Muscle layer of colon (tissue), 2 donors: ENCODE measurements at regions not wholly inside any gene's neighbourhood (a gene's known extent, or its start where the extent isn't known, plus 50 kb on each side); places are given as distances from the start of the nearest gene placed in this dataset.

Experiments used
- H3K27ac ChIP-seq: one replicate; pipeline ENCODE4 v1.7.0; 2013; ENCODE audit warnings: low read depth, mild to moderate bottlenecking, low read length, moderate library complexity
- H3K27me3 ChIP-seq, 2 donors: one replicate each; pipeline ENCODE4 v1.7.0; 2013; ENCODE audit warnings: low read length in 2 of 2, mild to moderate bottlenecking in 2 of 2; ENCODE audit not compliant: insufficient read depth in 2 of 2, control insufficient read depth in 1 of 2
- H3K36me3 ChIP-seq: one replicate; pipeline ENCODE4 v1.7.0; 2013; ENCODE audit warnings: mild to moderate bottlenecking, low read length; ENCODE audit not compliant: insufficient read depth
- H3K4me1 ChIP-seq: one replicate; pipeline ENCODE4 v1.7.0; 2013; ENCODE audit warnings: mild to moderate bottlenecking, low read length; ENCODE audit not compliant: insufficient read depth
- H3K4me3 ChIP-seq, 2 donors: one replicate each; pipeline ENCODE4 v1.7.0; 2013; ENCODE audit warnings: low read length in 2 of 2, low read depth in 1 of 2, mild to moderate bottlenecking in 1 of 2, moderate library complexity in 1 of 2
- H3K9ac ChIP-seq: one replicate; pipeline ENCODE4 v1.7.0; 2013; ENCODE audit warnings: low read length
- H3K9me3 ChIP-seq: one replicate; pipeline ENCODE4 v1.7.0; 2013; ENCODE audit warnings: mild to moderate bottlenecking, low read length
- donor health status: abdominal sarcoma.
- donor health status: Adenocarcinoma of cecum.

- Histone ChIP-seq H3K9me3 (no peaks in the 10 kb centered on the region), H3K4me1 (no peaks in the 10 kb centered on the region), H3K36me3 (no peaks in the 10 kb centered on the region), H3K9ac (no peak overlapping the region), H3K27me3 (no peaks in the 10 kb centered on the region), H3K27ac (no peak overlapping the region), H3K4me3 (no peak overlapping the region)
Measured at GRCh38 chr12:67173258-67173657, 95.9 kb upstream of the CAND1 start.

GRCh38 chr12:67182551-67182950, 86.6 kb upstream of the CAND1 start:
- no peak overlapping the region for H3K4me3 ChIP-seq
- H3K9ac ChIP-seq = no peak overlapping the region
- no peak overlapping the region for H3K27ac ChIP-seq
- H3K36me3 ChIP-seq = no peaks in the 10 kb centered on the region
- no peaks in the 10 kb centered on the region for H3K27me3 ChIP-seq
- H3K9me3 ChIP-seq = no peaks in the 10 kb centered on the region
- H3K4me1 ChIP-seq = no peaks in the 10 kb centered on the region

- no peaks in the 10 kb centered on the region for H3K36me3 ChIP-seq
- no peak overlapping the region for H3K27ac ChIP-seq
- H3K4me1 ChIP-seq = no peaks in the 10 kb centered on the region
- no peaks in the 10 kb centered on the region for H3K9me3 ChIP-seq
- no peaks in the 10 kb centered on the region for H3K27me3 ChIP-seq
- no peak overlapping the region for H3K4me3 ChIP-seq
- no peak overlapping the region for H3K9ac ChIP-seq
Measured at GRCh38 chr12:67193704-67194103, 75.5 kb upstream of the CAND1 start.

- H3K27me3 ChIP-seq = no peaks in the 10 kb centered on the region
- no peak overlapping the region for H3K27ac ChIP-seq
- H3K4me3 ChIP-seq = no peak overlapping the region
- H3K36me3 ChIP-seq = no peaks in the 10 kb centered on the region
- H3K9me3 ChIP-seq = no peaks in the 10 kb centered on the region
- no peak overlapping the region for H3K9ac ChIP-seq
- no peaks in the 10 kb centered on the region for H3K4me1 ChIP-seq
Measured at GRCh38 chr12:67200386-67200785, 68.8 kb upstream of the CAND1 start.

- no peaks in the 10 kb centered on the region for H3K9me3 ChIP-seq
- H3K36me3 ChIP-seq = no peaks in the 10 kb centered on the region
Measured at GRCh38 chr12:67202011-67202677, 67.0 kb upstream of the CAND1 start.

GRCh38 chr12:67202678-67203012, 66.5 kb upstream of the CAND1 start:
- no peak overlapping the region for H3K27ac ChIP-seq
- no peak overlapping the region for H3K9ac ChIP-seq
- H3K36me3 ChIP-seq = no peaks in the 10 kb centered on the region
- no peaks in the 10 kb centered on the region for H3K9me3 ChIP-seq
- H3K4me1 ChIP-seq = no peaks in the 10 kb centered on the region
- H3K27me3 ChIP-seq = no peaks in the 10 kb centered on the region
- H3K4me3 ChIP-seq = no peak overlapping the region

More at GRCh38 chr12:67202011-67202677, 67.0 kb upstream of the CAND1 start:
- H3K4me1 ChIP-seq = no peaks in the 10 kb centered on the region
- no peak overlapping the region for H3K9ac ChIP-seq
- H3K4me3 ChIP-seq = no peak overlapping the region
- no peak overlapping the region for H3K27ac ChIP-seq
- no peaks in the 10 kb centered on the region for H3K27me3 ChIP-seq

GRCh38 chr12:67208281-67209067, 60.7 kb upstream of the CAND1 start:
- Histone ChIP-seq H3K36me3 (no peaks in the 10 kb centered on the region), H3K27me3 (no peaks in the 10 kb centered on the region), H3K4me3 (no peak overlapping the region)

GRCh38 chr12:67211029-67211428, 58.1 kb upstream of the CAND1 start:
- Histone ChIP-seq H3K36me3 (no peaks in the 10 kb centered on the region), H3K4me3 (no peak overlapping the region), H3K4me1 (no peaks in the 10 kb centered on the region), H3K27ac (no peak overlapping the region), H3K9me3 (no peaks in the 10 kb centered on the region), H3K27me3 (no peaks in the 10 kb centered on the region), H3K9ac (no peak overlapping the region)

More at GRCh38 chr12:67208281-67209067, 60.7 kb upstream of the CAND1 start:
- no peaks in the 10 kb centered on the region for H3K9me3 ChIP-seq
- no peak overlapping the region for H3K9ac ChIP-seq
- H3K4me1 ChIP-seq = no peaks in the 10 kb centered on the region
- no peak overlapping the region for H3K27ac ChIP-seq

GRCh38 chr12:67211494-67211893, 57.7 kb upstream of the CAND1 start:
- Histone ChIP-seq H3K9ac (no peak overlapping the region), H3K9me3 (no peaks in the 10 kb centered on the region), H3K27me3 (no peaks in the 10 kb centered on the region), H3K36me3 (no peaks in the 10 kb centered on the region), H3K27ac (no peak overlapping the region), H3K4me3 (no peak overlapping the region), H3K4me1 (no peaks in the 10 kb centered on the region)

- Histone ChIP-seq H3K4me3 (no peak overlapping the region), H3K9ac (no peak overlapping the region), H3K36me3 (no peaks in the 10 kb centered on the region), H3K27me3 (no peaks in the 10 kb centered on the region), H3K27ac (no peak overlapping the region), H3K4me1 (no peaks in the 10 kb centered on the region), H3K9me3 (no peaks in the 10 kb centered on the region)
Measured at GRCh38 chr12:67217647-67218046, 51.5 kb upstream of the CAND1 start.
